Nucleus accumbens (tissue), 56 donors: ENCODE measurements at regions not wholly inside any gene's neighbourhood (a gene's known extent, or its start where the extent isn't known, plus 50 kb on each side); places are given as distances from the start of the nearest gene placed in this dataset.
"Not testable (repeated sequence)": the region's sequence is repeated elsewhere in the genome, so short reads cannot be mapped to it uniquely, and the experiment has no call there.

Source experiments
- DNase-seq, 56 donors: peaks; one replicate each; lab custom pipeline; 2025; lab: John Stamatoyannopoulos, UW

- DNase-seq: no peak
Measured at GRCh38 chr1:81310250-81310649, 490.5 kb upstream of the ADGRL2 start.

GRCh38 chr1:81308191-81308590 lies 492.5 kb upstream of the ADGRL2 start:
- no peak for DNase-seq

- no peak for DNase-seq
Measured at GRCh38 chr1:81307786-81308185, 492.9 kb upstream of the ADGRL2 start.

- peak in 24 of 56 donors; percentile 1 to 58 (median 15) for DNase-seq
Measured at GRCh38 chr1:81305997-81306452, 494.7 kb upstream of the ADGRL2 start.

GRCh38 chr1:81304187-81304586 lies 496.5 kb upstream of the ADGRL2 start:
- no peak for DNase-seq

- DNase-seq: no peak
Measured at GRCh38 chr1:81299892-81300291, 500.8 kb upstream of the ADGRL2 start.

- no peak for DNase-seq
Measured at GRCh38 chr1:81298266-81298665, 502.5 kb upstream of the ADGRL2 start.

GRCh38 chr1:81296601-81297000 lies 504.1 kb upstream of the ADGRL2 start:
- no peak for DNase-seq

- DNase-seq: no peak
Measured at GRCh38 chr1:81290326-81290725, 510.4 kb upstream of the ADGRL2 start.

GRCh38 chr1:81288689-81289088 lies 512.0 kb upstream of the ADGRL2 start:
- DNase-seq: no peak

- no peak for DNase-seq
Measured at GRCh38 chr1:81287411-81288080, 513.2 kb upstream of the ADGRL2 start.

GRCh38 chr1:81270051-81270450 lies 530.7 kb upstream of the ADGRL2 start:
- no peak for DNase-seq

- no peak for DNase-seq
Measured at GRCh38 chr1:81264976-81265375, 535.8 kb upstream of the ADGRL2 start.

- peak in 2 of 56 donors; percentile 5 to 8 for DNase-seq
Measured at GRCh38 chr1:81259625-81260411, 540.9 kb upstream of the ADGRL2 start.

- DNase-seq: no peak
Measured at GRCh38 chr1:81254560-81254959, 546.2 kb upstream of the ADGRL2 start.

- DNase-seq: no peak
Measured at GRCh38 chr1:81254068-81254467, 546.7 kb upstream of the ADGRL2 start.

GRCh38 chr1:81252471-81253151 lies 548.1 kb upstream of the ADGRL2 start:
- no peak for DNase-seq

GRCh38 chr1:81250825-81251224 lies 549.9 kb upstream of the ADGRL2 start:
- DNase-seq: not testable (repeated sequence)

GRCh38 chr1:81245084-81245715 lies 555.5 kb upstream of the ADGRL2 start:
- DNase-seq: not testable (repeated sequence)

- DNase-seq: not testable (repeated sequence)
Measured at GRCh38 chr1:81244612-81245011, 556.1 kb upstream of the ADGRL2 start.

GRCh38 chr1:81242103-81242502 lies 558.6 kb upstream of the ADGRL2 start:
- no peak for DNase-seq
